ENCODE measurements at regions not wholly inside any gene's neighbourhood (a gene's known extent, or its start where the extent isn't known, plus 50 kb on each side); places are given as distances from the start of the nearest gene placed in this dataset.

GRCh38 chr6:126167726-126168125 lies 172.2 kb upstream of the CENPW start:
- TF ChIP-seq CTCF (conservative IDR thresholded peaks at IDR 0.05) (no peak), EZH2 (IDR thresholded peaks at IDR 0.05; ENCODE audit: low read depth) (no peak)

All from PC-9 (cell line).